Right lobe of liver (tissue), 4 donors: ENCODE measurements at regions not wholly inside any gene's neighbourhood (a gene's known extent, or its start where the extent isn't known, plus 50 kb on each side); places are given as distances from the start of the nearest gene placed in this dataset.

ENCODE experiments used
- POLR2A ChIP-seq: fragments of 450-650 bp; IDR thresholded peaks from one replicate; pipeline ENCODE4 v1.6.1; 2017; ENCODE audit warnings: antibody characterized with exemption, mild to moderate bottlenecking
- TF ChIP-seq, protein P1 (sequence below), 4 donors: fragments of 200-600 bp in 3 of 4; fragments of 450-650 bp in 1 of 4; IDR thresholded peaks; one replicate each; pipeline versions ENCODE4 v1.5.1 to v1.8.0; 2016 to 2022; ENCODE audit warnings: antibody characterized with exemption in 4 of 4, mild to moderate bottlenecking in 2 of 4
- donor health status: DM: no; HTN: no; CAD: no.
- donor health status: DM: no; HTN: no; CAD: no.
- donor health status: DM: no; HTN: yes; CAD: no.

GRCh38 chr6:63098789-63099188, 112.5 kb upstream of the FKBP1C start:
- no peak for TF ChIP-seq POLR2A
- TF ChIP-seq, protein P1, sequence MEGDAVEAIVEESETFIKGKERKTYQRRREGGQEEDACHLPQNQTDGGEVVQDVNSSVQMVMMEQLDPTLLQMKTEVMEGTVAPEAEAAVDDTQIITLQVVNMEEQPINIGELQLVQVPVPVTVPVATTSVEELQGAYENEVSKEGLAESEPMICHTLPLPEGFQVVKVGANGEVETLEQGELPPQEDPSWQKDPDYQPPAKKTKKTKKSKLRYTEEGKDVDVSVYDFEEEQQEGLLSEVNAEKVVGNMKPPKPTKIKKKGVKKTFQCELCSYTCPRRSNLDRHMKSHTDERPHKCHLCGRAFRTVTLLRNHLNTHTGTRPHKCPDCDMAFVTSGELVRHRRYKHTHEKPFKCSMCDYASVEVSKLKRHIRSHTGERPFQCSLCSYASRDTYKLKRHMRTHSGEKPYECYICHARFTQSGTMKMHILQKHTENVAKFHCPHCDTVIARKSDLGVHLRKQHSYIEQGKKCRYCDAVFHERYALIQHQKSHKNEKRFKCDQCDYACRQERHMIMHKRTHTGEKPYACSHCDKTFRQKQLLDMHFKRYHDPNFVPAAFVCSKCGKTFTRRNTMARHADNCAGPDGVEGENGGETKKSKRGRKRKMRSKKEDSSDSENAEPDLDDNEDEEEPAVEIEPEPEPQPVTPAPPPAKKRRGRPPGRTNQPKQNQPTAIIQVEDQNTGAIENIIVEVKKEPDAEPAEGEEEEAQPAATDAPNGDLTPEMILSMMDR (IDR thresholded peaks at IDR 0.05): no peak
